Omental fat pad (tissue), 3 donors: ENCODE measurements at regions not wholly inside any gene's neighbourhood (a gene's known extent, or its start where the extent isn't known, plus 50 kb on each side); places are given as distances from the start of the nearest gene placed in this dataset.

Source experiments
- ATAC-seq: fragments of 150-250 bp; one replicate; pipeline ENCODE4 v1.9.1; 2016; ENCODE audit warnings: mild to moderate bottlenecking, moderate library complexity; ENCODE audit not compliant: low FRiP score
- DNase-seq: peaks from one replicate; pipeline ENCODE4 v3.0.0-alpha.2; 2019; ENCODE audit warnings: low spot score
- TF ChIP-seq, protein P1 (sequence below), 3 donors: fragments of 450-650 bp; IDR thresholded peaks; one replicate each; pipeline ENCODE4 v1.5.1; 2016 to 2017; ENCODE audit warnings: antibody characterized with exemption in 3 of 3, mild to moderate bottlenecking in 3 of 3, moderate library complexity in 2 of 3

DNA sequence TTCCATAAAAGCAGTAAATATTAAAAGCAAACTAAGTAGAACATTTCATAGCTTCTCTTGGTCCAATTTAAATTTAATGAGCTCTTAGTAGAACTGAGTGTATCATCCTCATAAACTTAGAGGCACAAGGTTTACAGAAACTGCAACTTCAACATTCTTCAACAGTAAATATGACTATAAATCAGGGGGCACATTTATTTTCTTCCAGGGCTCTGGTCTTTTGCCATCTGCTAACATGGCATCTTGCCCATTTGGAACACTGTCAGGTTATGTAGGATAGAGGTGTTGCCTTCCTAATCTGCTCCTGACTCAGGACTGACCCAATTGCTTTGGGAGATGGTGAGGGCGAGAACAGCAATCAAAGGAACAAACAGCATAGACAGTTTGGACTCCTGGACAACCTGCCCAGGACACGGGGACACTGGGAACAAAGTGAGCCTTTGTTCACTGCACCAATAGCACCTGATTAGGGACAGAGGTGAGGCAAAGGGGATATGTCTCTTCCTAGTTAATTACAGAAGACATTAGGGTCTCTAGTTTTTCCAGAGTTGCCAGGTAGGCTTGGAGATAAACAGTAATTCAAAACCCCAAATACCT is 610.2 kb upstream of the ROBO2 start:
- no peak for ATAC-seq
- TF ChIP-seq, protein P1, sequence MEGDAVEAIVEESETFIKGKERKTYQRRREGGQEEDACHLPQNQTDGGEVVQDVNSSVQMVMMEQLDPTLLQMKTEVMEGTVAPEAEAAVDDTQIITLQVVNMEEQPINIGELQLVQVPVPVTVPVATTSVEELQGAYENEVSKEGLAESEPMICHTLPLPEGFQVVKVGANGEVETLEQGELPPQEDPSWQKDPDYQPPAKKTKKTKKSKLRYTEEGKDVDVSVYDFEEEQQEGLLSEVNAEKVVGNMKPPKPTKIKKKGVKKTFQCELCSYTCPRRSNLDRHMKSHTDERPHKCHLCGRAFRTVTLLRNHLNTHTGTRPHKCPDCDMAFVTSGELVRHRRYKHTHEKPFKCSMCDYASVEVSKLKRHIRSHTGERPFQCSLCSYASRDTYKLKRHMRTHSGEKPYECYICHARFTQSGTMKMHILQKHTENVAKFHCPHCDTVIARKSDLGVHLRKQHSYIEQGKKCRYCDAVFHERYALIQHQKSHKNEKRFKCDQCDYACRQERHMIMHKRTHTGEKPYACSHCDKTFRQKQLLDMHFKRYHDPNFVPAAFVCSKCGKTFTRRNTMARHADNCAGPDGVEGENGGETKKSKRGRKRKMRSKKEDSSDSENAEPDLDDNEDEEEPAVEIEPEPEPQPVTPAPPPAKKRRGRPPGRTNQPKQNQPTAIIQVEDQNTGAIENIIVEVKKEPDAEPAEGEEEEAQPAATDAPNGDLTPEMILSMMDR (IDR thresholded peaks at IDR 0.05) = no peak
- DNase-seq = no peak

DNA sequence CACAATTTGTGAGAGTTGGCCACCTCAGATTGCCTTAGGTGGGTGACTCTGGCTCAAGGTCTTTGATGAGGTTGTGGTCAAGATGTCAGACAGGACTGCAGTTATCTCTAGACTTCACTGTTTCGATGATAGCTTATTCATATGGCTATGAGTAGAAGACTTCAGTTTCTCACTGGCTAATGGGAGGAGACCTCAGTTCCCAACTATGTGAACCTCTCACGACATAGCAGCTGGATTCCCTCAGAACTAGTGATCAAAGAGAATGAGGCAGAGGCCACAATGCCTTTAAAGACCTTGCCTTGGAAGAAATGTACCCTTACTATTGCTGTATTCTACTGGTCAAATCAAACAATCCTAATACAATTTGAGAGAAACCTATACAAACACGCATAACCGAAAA is 607.5 kb upstream of the ROBO2 start:
- TF ChIP-seq, protein P1 (IDR thresholded peaks at IDR 0.05) = no peak
- DNase-seq (no peak), ATAC-seq (no peak)

DNA sequence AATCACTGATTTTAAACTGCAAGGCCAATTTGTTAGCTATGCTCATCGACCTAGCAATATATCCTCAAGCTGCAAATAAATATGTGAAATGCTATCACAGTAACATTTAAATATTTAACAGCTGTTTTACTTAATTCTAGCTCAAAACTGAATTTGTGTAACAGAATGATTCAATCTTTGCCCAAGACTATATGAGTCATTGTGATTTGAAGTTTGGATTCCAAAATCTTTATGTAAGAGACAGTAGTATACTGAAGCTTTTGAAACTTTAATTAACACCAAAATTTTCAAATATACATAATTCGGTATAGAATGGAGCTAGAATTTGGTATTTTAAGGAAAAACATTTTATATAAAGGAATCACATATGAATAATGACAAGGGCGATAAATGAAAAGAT is 603.0 kb upstream of the ROBO2 start:
- DNase-seq = no peak
- ATAC-seq = no peak
- TF ChIP-seq, protein P1 (IDR thresholded peaks at IDR 0.05) = no peak

DNA sequence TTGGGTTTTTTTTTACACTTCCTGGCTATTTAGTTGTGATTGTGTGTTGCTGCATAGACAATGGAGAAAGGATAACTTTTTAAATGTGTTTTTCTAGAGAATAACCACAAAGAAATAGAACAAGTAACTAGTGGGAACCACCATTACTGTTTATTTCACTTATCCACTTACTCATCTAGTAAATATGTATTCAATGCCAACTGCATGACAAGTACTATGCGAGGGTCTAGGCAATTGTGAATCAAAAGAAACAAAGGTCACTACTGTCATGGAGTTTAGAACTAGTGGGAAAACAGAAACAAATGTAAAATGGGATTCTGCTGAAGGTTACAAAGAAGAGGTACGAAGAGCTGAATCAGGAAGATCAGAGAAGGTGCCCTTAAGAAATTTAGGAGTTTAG is 600.9 kb upstream of the ROBO2 start:
- no peak for DNase-seq
- no peak for ATAC-seq
- TF ChIP-seq, protein P1 (IDR thresholded peaks at IDR 0.05) = no peak

DNA sequence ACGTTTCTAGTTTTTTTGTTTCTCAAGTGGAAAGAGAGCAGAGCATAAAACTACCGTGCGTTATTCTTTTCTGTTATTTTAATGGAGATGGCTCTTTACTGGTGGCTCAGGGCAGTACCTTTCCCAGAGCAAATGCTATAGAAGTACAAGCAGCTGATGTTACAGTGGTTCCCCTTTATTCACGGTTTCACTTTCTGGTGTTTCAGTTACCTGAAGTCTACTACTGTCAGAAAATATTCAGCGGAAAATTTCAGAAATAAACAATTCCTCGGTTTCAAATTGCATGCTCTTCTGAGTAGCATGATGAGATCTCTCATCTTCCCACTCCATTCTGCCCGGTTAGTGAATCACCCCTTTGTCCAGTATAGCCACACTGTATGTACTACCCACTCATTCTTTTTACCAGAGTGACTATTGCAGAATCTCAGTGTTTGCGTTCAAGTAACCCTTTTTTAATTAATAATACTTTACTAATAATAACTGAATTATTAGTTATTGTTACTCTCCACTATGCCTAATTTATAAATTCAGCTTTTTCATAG is 597.5 kb upstream of the ROBO2 start:
- no peak for DNase-seq
- TF ChIP-seq, protein P1 (IDR thresholded peaks at IDR 0.05) = no peak

DNA sequence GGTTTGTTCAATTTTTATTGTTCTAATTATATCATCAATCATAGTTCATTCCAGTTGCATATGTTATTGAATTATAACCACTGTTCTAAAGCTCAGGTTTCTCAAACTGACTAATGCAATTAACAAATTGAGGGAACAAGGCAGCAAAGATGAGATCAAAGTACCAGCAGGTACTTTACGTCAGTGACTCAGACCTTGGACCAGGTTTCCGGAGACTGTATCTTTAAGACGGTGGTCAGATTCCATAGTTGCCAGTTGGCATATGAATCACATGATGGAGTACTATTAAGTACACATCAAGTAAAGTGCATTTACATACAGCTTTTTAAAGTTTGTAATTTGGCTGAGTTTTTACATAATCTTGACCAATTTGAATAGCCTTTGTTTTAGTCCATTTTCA is 583.6 kb upstream of the ROBO2 start:
- no peak for DNase-seq
- TF ChIP-seq, protein P1 (IDR thresholded peaks at IDR 0.05) = no peak
- no peak for ATAC-seq

More for the DNA sequence above, 597.5 kb upstream of the ROBO2 start:
- ATAC-seq = no peak

DNA sequence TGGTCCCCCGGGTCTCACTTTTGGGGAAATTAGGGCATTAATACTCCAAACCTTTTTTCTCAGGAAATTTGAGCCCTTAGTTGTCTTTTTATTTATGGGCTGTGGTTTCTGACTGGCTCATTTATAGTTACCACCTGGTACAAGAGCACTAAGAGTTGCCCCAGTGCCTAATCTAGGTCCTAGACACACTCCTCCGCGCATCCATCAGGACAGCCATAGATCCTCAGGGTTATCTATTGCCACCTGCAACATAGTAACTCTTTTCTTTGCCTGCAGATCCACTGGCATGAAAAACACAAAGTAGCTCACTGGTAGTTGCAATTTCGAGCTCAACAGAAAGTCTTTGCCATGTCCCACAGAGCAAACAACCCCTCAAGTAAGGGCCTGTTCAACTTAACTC is 576.4 kb upstream of the ROBO2 start:
- no peak for DNase-seq
- TF ChIP-seq, protein P1 (IDR thresholded peaks at IDR 0.05) = no peak
- no peak for ATAC-seq
